GM04503 (cell line): ENCODE measurements at regions not wholly inside any gene's neighbourhood (a gene's known extent, or its start where the extent isn't known, plus 50 kb on each side); places are given as distances from the start of the nearest gene placed in this dataset.
A peak's percentile ranks its signal among the peaks of the same experiment; 100 is the strongest.

Experiments used
- DNase-seq: peaks from one replicate; pipeline ENCODE4 v3.0.0-alpha.2; 2012; ENCODE audit warnings: low read depth

DNA sequence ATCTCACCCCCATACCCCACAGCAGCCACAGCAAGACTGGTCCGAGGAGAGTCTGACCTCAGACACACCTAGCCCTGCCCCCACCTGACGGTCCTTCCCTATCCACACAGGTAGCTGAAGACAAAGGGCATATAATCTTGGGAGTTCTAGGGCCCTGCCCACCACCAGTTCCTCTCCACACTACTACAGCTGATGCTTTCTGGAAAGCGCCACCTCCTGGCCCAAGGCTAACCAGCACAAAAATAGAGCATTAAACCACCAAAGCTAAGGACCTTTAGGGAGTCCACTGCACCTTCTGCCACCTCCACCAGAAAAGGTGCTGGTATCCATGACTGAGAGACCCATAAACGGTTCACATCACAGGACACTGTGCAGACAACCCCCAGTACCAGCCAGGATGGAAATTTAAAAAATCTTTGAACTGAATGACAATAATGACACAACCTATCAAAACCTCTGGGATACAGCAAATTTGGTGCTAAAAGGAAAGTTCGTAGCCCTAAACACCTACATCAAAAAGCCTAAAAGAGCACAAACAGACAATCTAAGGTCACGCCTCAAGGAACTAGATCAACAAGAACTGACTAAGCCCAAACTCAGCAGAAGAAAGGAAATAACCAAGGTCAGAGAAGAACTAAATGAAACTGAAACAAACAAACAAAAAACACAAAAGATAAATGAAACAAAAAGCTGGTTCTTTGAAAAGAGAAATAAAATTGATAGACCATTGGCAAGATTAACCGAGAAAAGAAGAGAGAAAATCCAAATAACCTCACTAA lies 122.1 kb upstream of the TPRG1 start:
- DNase-seq = no peak

DNA sequence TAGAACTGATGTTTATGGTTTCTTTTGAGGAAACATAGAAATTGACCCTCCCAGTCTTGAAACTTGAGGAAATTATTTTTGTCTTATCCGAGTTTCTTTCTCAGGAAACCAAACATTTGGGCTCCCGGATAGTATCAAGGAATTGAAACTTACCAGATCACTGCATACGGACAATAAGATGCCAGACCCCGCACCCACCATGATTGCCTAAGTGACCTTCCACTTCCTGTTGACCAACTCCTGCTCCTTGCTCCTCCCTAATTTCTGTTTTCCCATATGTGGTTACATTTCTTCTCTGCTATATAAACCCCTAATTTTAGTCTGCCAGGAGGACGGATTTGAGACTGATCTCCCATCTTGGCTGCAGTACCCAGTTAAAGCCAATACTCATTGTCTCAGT lies 118.4 kb upstream of the TPRG1 start:
- no peak for DNase-seq

DNA sequence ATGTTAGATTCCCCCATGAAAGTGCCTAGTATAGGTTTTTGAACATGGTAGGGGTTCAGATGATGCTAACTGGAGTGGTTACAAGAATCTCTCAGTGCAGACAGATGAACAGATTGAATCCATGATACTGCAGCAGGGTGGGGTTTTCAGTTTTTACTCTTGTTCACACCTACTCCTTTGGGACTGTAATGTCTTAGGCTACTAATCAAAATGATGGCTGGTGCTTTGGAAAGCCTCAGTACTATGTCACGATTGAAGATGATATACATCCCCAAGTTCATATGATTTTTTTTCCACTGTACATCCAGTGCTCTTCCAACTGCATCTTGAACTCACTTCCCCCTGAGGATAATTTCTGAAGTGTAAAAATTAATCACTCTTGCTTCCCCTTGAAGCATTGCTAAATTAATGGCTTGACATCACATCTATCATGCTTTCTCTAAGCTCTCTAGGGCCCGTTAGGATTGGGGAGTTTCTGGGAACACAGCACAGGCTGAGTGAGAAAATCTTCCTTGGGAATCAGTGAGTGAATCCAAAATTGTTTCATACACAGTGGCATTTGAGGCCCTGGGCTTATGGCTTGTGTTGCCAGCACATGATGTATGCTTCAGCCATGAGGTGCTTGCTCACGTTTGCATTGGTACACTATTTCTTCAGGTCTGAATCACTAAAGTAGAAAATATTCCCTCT lies 115.0 kb upstream of the TPRG1 start:
- no peak for DNase-seq

DNA sequence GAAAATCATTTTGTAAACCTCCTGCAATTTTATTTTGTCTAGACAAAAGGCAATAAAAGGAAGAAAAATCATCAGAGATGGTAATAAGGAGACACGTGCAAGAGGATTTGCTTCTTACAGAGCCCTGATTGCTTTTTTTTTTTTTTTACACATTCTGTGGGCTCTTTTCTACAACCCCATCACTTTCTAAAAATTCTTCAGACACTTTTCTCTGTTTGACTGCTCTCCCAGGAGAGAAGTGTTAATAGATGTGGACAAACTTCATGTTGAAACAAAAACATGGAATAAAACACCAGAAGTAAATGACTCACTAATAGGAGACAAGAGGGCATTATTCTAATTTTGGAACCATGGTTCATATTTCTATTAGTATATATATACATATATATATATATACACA lies 114.4 kb upstream of the TPRG1 start:
- no peak for DNase-seq

DNA sequence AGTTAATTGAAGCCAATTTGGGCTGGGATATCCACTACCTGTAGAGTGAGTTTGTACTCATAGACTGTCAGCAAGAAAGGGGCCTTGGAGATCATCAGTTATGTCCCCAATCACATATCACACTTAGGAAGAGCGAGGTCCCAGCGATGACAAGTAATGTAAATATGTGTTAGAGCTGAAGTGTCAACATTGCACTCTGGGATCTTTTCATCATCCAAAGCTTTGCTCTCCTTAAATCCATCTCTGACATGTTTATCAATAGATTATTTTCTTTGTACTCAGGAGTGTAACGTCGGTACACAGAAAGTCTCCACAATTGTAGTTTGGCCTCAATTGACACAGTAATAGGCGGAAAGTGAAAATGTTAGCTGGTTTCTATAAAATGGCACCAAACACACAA lies 113.7 kb upstream of the TPRG1 start:
- DNase-seq = no peak

DNA sequence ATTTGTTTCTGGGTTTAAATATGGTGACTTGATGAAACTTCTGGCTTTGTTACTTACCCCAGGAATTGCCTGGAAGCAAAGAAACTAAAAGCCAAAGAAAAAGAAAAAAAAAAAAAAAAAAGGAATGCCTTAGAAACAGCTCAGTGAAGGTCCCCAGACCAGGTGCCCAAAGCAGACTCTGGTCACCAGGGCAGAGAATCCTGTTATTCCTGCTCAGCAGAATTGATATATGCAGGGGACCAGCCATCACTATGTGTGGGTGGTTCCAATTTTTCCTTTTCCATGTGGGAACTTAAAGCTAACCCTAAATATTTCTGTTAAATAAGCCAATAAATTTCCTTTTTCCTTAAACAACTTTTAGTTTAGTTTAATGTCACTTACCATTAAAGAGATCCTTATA lies 100.8 kb upstream of the TPRG1 start:
- no peak for DNase-seq

DNA sequence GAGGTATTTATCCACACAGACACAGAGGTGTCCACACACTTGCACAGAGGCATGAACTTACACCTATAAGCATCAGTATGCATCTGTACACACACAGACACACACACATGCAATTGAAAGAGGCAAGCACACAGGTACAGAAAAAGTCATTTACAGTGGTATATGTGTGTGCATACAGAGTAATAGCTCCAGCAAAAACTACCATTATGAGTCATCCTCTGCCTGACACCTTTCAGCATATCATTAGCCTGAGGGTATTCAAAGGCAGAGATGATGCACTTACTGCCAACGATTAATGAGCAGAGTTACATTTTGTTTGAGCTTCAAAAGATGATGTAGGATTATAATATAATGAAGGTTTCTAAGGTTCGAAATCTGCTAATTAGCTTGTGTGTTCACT lies 100.3 kb upstream of the TPRG1 start:
- no peak for DNase-seq

DNA sequence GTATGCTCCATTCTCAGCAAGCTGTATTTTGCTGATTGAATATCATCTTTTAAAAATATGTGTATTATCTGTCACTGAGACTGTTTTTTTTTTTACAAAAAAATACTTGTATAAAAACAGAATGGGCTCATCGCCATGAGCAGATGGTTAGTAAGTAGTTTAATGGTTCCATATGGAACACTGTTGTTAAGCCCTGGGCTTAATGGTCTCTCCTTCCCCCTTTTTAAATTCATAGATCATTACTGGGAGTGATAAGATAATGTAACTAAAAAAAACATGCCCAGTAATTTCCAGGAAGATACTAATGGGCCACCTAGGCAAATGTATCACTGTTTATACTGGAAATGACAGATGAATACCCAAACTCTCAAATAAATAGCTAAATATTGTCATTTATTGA lies 95.3 kb upstream of the TPRG1 start:
- no peak for DNase-seq

DNA sequence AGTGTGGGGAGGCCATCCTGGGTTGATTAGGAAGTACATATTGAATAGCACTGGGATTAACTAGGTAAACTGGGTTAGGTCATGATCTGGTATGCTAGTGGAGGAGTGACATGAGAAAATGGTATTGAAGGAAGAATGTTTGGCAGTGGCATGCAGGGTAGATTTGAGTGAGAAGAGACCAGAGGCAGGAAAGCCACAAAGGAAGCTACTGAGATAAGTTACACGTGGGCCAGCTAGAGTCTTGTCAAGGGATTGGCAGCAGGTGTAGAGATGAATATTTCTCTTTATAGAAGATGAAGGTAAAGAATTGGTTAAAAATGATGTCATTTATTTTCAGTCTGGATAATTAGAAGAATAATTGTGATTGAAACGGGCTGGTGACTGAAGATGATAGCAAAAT lies 91.0 kb upstream of the TPRG1 start:
- DNase-seq = no peak

DNA sequence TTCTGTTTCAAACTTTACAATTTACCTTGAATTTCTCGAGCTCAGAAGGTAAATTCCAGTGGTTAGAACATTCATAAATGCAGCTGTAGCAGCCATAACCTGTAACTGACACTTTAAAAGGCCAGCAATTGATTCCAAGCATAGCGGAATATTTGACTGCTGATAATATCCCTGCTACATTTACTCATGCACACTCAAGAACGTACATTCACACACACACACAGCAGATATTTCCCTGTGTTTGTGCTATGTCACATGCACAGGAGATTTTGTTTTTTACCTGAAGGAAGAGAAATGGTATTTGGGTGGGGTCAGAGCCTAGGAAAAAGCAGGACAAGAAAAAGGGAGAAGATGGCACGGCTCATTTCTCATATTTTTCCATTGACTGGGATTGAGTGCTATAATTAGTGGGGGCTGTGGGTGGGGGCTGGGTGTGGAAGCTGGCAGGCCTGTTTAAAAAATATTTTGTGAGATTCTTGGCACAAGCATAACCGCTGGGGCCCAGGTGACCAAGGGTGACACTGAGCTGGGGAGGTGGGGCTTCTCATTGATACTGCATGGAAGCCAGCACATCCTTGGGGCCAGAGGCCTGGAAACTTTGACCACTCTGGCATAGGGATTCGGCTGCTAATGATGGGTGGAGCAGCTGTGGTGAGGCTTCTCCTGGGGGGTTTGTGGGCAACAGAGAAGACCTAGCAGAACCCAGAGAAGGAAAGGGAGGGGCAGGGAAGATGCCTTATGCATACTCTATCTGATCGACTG lies 88.9 kb upstream of the TPRG1 start:
- no peak for DNase-seq

DNA sequence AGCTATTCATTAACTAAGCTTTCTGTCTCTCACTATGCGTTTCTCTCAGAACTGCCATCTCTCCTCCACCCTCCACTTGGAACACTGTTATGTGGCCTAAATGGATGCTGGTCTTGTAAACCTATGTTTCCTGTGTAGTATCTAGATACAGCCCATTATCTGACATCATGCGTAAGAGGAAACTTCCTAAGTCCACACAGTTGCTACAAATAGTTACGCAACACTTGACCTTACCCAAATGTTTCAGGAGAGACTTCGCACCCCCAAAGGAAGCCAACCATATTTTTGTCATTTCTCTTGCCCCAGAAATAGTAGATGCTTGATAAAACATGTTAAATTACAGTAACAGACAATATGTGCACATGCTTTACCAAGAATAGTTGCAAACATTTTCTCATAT lies 87.2 kb upstream of the TPRG1 start:
- no peak for DNase-seq

DNA sequence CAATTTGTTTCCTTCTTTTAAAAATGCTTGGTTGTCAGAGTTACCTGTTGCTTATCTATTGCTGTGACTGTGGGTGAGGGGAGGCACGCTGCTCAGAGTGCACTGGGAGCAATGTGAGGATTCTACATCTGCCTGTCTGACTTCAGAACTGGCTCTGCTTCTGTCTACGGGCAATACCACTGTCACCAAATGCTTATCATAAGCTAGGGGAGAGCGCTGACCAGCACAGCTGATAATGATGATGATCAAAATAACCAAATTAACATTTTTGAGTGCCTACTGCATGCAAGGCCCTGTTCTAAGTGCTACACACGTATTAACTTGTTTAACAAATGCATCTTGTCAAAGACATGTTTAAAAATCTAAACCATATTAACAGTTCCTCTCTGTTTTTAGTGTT lies 79.2 kb upstream of the TPRG1 start:
- DNase-seq = no peak

DNA sequence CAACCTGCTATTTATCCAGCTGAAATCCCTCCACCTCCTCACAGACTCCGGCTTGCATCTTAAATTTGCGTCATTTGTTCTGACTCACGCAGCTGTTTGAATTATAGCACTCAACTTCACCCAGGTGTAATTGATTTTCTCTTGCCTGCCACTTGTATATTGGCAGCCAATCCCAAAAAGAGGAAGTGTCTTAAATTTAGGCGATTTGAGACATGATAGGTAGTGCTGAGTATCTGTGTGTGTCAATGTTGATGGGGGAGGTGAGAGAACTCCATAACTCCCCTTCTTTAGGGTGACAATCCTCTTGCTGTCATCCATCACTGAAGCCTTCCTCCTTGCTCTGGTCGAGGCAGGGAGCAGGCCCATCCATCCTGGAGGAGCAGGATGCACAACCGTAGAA lies 77.2 kb upstream of the TPRG1 start:
- DNase-seq = no peak

DNA sequence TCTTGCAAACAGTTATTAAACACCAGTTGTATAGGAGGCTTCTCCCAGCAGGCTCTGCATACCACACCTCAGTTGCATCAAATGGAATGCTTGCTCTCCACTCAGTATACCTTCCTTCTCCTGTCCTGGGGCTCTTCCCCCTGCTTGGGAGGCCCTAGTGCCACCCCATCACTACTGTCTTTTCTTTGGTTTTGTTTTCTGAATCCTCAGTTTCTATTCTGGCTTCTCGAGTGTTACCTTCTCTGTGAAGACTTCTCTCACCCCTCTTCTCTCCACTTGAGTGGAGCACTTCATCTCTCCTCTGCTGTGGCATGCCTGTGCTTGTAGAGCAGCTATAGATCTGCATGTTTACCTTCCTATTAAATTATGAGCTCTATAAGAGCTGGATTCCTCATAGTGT lies 75.7 kb upstream of the TPRG1 start:
- no peak for DNase-seq

DNA sequence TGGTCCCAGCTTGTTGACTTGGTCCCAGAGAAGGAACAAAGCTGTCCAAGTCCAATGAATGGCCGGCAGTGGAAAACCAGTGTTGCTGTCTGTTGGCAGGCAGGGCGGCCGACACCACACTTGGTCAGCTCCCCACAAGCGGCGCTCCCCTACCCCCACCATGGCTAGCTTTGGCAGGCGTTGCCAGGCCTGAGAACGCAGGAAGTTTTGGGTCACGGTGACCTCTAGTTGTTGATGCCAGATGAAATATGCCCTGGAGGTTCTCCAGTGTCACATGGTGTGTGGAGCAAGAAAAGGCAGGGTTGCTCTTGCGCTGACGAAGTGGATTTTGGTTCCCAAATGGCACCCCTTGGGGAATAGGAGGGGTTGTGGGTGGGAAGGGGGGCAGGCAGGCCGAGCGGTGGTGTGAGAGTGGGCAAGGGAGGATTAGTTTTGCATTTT lies 72.7 kb upstream of the TPRG1 start:
- peak; percentile 18 for DNase-seq

DNA sequence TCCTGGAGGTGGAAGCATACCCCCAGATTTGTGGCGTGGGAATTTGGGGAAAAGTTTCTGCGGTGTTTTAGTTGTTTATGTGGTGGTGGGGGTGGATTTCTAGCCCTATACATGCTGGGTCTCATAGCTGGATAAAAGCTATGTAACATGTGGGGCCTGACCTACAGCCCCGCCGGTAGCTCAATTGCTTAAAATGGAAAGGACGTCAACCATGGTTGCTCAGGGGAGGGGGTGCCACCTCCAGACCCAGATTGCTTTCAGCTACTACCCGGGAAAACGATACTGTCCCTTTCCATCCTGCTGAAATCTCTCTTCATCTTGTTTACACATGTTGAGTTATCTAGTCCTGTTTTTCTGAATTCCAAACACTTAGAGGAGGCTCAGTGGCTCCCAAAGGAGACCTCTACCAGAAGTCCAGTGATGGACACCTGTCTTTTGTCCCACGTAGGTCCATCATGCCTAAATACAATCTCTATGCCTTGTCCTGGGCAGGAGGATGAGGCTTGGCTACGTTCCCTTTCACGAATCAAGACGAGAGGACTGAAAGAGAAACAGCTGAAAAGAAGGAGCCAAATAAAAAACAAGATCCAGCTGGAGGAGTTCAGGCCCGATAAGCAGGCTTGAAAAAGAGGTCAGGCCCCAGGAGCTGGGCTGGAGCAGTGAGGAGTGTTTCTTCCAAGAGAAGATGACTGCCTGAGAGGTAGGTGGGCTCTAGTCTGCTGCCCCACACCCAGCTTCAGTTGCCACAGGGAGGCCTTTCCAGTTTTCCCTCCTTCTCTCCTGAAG lies 72.1 kb upstream of the TPRG1 start:
- no peak for DNase-seq

DNA sequence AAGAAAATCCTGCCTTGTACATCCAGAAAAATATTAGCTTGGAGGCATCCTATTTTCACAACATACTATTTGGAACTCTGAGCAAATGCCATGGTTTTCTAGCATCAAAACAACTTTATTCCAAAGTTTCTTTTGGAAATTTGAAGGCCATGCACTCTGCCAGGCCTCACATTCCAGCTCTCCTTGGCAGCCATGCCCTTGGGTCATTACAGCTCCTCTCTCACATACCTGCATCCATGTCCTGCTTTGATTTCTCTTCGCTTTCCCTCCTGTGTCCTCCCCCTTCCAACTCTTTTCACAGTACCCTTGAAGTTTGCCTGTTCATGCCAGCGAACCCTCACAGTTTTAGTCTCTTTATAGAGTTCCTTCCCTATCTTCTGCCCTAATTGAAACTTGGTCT lies 70.9 kb upstream of the TPRG1 start:
- DNase-seq = no peak

DNA sequence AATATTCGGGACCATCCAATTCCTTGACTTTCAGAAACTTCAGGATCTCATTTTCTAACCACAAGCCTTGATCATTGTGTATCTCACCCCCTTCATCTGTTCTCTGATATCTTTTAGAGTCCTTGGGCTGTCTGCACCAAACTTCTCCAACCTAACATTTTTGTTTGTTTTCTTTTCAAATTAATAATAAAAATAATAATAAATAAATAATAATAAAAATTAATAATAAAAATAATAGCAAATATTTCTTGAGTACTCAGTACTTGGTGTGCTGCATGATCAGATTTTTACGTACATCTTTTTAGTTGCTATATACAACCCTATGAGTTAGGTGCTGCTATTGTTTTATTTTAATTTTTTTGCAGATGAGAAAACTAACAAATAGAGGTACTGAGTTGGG lies 70.2 kb upstream of the TPRG1 start:
- no peak for DNase-seq

DNA sequence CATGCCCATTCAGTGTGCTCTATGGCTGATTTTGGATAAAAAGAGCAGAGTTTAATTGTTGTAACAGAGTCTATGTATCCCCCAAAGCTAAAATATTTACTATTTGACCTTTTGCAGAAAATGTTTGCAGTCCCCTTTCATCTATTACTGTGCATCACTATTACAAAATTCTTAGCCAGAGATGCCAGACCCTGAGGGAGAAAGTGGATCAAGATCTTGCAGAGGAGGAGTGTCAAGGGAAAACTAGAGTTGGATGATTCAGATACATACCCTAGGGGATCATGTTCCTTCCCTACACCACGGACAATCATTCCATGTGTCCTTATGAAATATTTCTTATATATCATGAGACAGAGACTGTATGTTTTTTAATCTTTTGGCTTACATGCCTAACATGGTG lies 68.6 kb upstream of the TPRG1 start:
- DNase-seq = no peak

DNA sequence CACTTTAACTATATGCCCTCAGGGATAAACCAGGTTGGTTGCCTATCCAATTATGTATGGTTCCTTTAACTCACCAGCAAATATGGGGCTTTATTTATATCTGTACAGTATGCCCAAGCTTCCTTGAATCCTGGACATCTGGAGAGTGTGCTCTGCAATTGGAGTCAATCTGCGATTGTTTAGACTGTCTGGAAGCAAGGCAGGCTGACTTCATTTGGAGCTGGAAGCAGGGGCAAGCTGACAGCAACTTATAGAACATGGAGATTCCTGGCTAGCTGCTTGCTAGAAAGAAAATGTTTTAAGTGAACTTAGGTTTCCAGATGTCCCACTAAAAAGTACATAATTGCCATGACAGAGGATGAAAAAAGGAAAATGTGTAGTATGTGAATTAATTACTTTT lies 63.7 kb upstream of the TPRG1 start:
- DNase-seq = no peak

DNA sequence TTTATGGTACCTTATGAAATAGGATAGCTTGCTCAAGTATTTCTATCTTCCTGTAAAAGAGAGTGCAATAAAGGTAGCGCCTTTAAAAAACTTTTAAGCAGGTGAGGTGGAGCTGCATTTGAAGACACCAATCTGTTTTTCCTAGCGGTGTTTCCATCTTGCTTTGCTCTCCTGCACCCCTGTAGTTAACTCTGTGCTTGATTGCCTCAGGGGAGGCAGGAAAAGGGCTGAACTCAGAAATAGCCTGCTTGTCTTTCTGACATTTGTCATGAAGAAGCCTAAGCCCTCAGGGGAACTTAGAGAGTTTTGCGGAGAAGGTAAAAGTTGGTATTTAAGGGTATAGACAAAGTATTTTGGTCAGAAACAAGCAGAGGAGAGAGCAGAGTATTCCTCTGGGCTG lies 63.0 kb upstream of the TPRG1 start:
- no peak for DNase-seq

DNA sequence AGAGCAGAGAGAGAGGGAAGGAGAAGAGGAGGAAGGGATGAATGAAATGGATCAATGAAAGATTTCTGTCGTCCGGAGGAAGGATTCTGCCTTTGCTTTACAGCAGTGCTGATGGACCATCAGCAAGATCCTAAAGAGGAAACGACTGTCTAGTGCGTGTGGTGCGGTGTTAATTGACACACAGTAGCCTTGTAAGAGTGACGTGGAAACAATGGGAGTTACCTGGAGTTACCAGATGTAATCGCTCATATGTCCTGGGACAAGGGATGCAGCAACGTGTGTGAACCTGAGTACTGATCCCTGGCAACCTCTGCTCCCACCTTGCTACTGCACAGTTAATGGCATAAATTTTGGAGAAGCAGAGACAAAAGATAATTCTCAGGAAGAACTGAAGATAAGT lies 62.6 kb upstream of the TPRG1 start:
- no peak for DNase-seq
